ENCODE measurements at regions not wholly inside any gene's neighbourhood (a gene's known extent, or its start where the extent isn't known, plus 50 kb on each side); places are given as distances from the start of the nearest gene placed in this dataset.

DNA sequence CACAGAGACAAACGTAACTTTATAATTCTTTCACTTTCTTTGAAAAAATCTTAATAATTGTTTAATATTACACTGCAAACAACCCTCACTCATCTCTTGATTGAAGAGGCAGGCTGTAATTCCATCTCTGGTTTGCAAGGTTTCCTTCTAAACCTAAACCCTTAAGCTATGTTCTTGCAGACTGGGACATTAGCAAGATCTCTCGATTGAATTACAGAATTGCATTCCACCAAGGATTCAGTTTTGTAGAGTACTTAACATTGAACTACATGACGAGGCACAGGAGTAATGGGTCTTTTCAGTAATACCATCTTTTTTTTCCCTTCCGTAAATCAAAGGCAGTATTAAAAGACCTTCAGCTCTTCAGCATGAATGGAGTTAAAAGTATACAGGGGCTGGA, 111.6 kb upstream of the EEF1E1 start:
- DNase-seq: no peak

DNA sequence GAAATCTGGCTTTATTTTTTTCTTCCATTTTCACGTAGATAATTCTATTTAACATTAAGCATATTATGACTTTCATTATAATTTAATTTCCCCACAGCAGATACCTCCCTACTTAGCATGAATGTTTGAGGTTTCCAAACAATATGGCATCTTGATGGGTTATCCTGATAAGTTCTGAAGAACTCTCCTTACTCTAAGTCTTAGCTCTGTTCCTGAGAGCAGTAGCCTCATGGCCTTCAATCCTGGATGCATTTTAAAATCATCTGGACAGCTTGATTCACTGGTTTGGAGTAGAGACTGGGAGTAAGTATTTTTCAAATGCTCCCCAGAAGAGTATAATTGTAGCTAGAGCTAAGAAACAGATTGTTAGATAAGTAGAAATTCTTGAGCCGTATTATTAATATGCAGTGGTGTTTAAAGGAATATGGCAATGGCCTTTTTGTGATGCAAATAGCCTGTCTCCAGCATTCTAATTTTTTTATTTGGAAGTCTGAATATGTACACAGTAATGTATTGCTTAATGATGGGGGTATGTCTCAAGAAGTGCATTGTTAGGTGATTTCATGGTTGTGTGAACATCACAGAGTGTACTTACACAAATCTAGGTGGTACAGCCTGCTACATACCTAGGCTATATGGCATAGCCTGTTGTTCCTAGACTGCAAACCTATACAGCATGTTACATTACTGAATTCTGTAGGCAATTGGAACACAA, 110.5 kb upstream of the EEF1E1 start:
- DNase-seq: no peak

DNA sequence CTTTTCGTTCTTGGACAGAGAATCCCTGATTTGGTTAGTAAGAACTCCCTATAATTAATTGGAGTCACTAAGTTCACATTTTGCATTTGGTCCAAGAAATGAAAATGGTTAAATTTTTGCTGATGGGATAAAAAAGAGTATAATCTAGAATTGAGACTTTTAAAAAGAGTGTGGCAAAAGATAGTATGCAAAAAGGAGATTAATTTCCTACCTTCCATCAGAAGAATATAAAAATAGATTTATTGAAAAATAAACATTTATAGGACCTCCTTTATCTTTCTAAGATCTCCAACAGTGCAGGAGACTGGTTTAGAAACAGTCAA, 105.5 kb upstream of the EEF1E1 start:
- no peak for DNase-seq

DNA sequence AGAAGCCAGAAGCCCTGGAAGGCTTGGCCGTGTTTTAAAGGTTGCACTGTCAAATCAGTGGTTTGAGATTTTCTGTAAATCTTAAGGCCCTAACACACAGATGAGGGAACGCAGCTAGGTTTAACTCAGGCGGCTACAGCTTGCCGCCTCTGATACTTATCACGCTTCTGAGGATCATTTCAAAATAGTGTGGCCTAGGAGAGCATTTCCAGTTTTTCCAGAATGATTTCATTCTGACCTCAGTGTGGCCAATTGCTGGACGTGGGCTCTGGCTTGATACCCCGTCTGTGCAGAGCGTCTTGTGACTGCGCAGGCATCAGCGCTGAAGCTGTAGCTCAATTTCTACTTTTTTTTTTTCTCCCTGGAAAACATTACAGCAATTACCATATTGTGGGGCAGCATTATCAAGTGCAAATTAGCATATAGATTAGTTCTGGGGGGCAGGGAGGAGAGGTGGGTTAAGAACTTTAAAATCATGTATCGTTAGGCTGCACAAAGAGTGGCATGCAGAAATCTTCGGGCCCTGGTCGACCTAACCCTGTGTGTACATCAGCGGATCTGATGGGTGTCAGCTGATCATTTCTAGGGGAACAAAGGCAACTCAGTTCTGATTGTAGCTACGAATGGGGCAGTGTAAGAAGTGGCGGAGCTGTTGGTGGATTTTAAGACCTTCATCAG, 105.0 kb upstream of the EEF1E1 start:
- no peak for DNase-seq

DNA sequence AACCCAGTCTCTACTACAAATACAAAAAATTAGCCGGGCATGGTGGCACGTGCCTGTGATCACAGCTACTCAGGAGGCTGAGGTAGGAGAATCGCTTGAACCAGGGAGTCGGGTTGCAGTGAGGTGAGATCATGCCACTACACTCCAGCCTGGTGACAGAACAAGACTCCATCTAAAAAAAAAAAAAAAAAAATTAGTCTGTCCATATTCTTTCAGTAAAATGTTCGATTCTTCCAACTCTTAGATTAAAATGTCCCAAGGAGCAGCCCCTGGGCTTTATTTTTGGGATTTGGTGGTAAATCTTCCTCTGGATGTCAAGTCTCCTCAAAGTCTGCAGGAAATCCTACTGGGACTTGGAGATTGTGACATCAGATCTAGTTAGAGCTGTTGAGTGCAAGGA, 101.0 kb upstream of the EEF1E1 start:
- no peak for DNase-seq

DNA sequence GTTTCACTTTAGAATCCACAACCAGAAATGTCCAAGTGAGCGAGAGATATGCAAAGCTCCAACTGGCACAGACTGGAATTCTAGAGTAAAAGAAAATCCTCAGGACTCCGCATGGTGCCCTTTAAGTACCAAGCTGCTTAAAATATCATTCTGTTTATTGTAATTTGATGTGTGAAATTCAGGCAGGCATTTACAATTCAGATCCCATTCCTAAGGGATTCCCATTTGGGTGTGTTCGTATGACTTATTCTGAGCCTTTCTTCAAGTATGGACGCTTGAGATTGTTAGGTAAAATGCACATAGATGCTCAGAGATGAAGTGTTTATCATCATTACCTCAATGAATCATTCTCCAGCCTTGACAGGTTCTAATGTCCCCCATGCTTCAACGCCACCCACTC, 99.3 kb upstream of the EEF1E1 start:
- DNase-seq: no peak

DNA sequence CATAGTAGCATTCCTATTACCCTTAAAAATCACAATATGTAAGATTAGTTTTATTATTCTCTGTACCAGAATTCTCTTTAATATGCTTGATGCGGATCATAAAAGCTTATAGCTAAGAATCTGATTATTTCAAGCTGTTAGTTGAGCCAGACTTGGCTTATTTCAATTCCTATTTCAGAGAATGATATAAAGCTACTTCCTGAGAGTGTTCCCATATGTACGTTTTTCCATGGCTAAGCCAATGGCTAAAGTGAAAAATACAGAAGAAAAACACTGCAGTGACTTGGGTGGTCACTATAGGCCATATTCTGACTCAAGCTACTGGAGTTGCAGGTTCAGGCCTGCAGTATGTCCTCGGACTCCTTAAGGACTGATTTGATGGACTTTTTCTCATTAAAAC, 97.9 kb upstream of the EEF1E1 start:
- no peak for DNase-seq

DNA sequence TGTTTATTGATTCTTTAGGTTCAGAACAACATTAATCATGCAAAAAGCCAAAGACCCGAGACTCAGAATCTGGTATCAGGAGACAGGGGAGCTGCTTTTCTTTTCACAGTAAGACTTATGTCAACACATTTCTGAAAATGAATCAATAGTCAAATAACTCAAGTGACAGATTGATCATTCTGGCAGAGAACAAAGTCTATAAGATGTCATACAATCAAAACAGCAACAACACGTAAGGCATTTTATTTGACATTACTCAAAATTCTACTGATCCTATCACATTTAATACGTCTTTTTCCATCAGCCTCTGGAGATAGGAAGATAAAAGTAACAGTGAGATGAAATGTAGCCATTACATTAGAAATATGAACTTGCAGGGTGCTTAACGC, 93.4 kb upstream of the EEF1E1 start:
- no peak for DNase-seq

DNA sequence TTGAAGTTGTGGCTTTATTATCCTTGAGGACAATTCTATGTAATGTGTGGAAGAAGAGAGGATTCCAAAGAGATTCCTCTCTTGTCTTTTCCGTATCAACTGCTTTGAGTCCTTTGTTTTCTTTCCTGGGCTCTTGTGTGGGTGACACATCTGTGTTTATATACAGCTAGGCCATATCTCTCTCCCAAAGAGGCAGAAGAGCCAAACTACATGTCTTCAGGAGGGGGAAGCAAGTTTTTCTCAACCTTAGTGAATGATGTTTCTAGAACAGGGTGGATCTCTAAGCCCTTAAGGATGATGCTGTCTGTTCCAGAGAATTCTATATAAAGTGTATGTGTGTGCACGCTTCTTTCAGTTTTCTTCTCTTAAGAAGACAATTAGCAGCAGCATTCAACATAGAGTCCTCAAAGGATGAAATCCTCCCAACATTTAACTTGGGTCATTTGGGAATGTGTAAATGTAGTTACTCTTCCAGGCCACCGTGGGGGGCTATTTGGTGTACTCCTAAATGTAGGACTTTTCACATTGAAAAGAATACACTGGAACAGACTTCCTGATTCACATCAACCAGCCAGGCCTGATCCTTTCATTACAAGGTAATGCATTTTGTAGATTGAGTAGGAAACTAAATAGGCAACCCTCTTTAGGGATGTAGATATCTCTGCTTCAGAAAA, 92.8 kb upstream of the EEF1E1 start:
- no peak for DNase-seq

DNA sequence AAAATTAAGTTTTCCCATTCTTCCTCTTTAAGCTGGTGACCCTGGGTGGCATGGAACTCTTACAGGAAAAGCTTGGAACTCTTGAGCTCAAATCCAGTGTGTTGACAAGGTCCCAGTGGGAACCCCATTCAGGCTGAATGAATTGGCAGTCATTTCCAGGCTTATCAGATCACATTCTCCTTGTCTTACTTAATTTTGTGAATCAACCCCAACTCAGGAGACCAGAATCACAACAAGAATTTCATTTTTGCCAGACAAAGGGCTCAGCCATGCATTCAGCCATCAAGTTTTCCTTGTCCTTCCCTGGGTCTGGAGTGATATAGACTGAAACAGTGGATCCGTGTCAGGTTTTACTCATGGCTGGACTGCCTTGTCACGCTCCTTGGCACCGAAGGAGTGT, 92.1 kb upstream of the EEF1E1 start:
- DNase-seq: no peak

DNA sequence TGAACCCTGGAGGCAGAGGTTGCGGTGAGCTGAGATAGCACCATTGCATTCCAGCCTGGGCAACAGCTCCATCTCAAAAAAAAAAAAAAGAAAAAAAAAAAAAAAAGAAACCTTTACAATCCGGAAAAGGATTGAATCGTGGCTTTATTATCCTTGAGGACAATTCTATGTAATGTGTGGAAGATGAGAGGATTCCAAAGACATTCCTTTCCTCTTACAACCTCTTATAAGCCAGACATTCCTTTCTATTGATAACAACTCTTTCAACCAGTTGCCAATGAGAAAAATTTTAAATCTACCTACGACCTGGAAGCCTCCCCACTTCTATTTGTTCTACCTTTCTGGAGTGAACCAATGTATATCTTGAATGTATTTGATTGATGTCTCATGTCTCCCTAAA, 91.2 kb upstream of the EEF1E1 start:
- DNase-seq: peak; percentile 16

DNA sequence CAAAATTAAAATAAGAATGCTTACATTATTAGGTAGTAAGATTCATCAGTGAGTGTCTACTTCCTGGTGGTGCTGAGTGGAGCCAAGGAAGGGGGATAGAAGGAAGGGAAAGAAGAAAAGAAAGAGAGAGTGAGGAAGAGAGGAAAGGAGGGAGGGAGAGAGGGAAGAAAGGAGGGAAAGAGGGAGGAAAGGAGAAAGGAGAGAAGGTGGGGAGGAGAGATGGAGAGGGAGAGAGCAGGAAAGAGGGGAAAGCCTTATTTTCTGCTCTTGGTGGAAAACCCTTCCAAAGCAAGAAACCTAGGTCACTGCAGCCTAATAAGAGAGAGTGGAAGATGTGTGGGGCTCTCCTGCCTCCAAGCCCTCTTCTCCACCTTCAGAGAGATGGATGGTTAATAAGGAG, 90.2 kb upstream of the EEF1E1 start:
- DNase-seq: no peak

DNA sequence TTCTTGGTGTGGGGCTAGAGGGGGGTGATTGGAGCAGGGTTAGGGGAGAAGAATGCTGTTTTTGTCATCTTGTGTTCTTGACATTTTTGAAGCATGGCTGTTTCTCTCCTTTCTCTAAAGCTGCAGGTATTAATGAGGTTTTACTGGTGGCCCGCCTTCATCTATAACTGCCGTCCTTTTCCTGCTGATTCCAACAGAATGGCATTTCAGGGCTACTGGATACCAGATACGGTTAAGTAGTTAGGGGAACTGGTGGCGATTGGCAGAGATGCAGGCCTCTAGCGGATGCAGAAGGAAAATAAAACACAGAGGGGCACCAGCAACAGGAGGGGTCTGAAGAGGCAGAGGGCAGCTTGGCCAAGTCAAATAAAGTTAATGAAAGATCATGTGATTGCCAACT, 89.7 kb upstream of the EEF1E1 start:
- DNase-seq: no peak

DNA sequence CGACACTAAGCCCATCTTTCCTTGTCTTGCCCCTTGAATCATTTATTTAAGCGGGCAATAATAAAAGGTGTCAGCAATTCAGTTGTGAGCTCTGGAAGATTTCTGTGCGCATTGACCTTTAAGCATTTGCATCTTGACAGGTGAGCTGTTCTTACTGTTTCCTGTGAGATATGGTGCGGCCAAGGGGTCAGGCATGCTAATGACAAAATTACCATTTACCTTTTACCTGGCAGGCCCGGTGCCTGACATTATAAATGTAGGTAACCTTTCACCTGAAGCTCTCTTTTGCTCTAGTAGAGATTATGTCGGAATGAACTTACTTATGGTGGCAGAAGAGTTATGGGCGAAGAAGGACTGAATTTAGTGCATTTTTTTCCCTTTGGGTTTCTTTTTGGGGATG, 89.3 kb upstream of the EEF1E1 start:
- DNase-seq: no peak

DNA sequence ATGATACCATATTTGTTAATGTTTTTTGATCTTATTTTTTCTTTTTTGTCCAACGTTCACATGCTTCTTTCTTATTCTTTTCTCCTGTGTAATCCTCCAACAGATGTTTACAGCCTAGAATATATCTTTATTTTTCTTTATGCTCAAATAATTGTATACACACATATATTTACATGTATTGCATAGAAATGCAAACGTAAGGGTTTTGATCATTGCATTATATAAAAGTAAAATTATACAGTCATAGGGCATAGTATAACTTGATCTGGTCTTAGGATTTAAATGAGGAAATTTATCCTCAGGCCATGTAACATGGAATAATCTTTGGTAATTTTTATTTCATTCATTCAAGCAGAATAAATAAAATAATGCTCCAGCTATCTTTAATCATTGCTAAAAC, 84.9 kb upstream of the EEF1E1 start:
- no peak for DNase-seq

DNA sequence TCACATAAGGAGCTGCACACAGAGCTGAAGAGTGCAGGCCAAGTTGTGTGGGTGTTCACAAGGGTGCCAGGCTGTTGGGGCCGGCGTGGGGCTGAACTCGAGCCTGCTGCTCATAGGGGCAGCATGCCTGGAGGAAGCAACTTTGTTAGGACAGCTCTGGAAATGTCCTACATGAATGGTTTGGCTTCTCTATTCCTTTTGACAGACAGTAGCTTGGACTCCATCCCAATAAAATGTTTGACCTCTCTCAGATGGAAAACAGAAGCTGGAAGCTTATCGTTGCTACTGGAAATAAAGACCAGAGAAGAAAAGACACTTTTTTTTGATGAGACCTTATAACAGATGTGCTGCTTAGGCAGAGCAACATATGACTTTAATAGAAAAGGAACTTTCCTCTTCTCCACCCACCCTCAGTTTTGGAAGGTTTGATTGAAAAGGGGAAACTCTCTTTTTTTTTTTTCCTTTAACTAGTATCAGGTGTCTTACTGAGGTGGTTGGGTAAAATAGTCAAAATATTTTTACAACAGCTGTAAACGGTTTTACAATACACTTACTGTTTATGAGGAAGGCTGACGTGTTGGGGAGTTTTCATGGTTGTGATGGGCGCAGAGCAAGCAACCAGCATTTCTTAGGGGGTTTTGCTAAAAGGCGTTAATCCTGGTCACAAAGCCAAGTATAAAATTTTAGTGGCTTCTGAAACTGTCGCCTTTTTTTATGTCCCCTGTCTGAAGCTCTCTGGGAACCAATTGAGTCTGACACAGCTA, 80.7 kb upstream of the EEF1E1 start:
- DNase-seq: no peak

DNA sequence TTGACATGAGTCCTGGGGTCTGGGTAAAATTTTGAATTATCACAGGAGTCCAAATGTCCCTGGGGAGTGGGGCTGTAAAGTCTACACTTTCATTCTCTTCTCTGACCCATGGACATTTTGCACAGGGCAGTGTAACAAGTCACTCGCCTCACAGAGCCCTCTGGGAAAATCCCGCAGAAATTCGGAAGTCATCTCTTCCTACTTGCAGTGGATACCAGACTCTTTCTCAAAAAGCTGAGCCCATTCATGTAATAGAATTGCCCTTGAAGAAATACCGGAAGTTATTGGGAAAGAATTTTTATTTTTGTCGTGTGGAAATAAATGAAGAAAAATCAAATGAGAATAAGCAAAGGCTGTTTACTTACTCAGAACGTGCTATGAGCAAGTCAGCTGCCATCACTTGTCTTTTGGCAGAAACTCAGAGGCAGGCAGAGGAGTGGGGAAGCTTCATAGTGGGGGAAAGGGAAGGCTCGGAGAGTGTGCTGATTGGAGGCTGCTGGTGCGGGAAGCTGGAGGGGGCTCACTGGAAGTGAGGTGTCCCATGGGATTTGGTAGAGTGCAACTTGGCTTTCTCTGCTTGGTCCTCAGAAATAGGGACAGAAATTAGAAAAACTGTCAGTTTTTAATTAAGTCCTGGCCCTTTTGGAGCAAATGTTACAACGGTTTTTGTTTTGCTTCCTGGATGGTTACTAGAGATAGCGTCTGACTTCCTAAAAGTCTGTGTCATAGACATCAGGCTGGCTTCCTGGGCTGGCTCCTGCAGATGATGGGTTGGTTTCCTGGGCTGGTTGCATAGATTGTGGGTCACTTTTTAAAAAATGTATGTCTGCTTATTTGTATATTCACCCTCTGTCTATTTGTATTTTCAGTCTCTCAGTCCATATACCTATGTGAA, 79.8 kb upstream of the EEF1E1 start:
- DNase-seq: peak; percentile 35

DNA sequence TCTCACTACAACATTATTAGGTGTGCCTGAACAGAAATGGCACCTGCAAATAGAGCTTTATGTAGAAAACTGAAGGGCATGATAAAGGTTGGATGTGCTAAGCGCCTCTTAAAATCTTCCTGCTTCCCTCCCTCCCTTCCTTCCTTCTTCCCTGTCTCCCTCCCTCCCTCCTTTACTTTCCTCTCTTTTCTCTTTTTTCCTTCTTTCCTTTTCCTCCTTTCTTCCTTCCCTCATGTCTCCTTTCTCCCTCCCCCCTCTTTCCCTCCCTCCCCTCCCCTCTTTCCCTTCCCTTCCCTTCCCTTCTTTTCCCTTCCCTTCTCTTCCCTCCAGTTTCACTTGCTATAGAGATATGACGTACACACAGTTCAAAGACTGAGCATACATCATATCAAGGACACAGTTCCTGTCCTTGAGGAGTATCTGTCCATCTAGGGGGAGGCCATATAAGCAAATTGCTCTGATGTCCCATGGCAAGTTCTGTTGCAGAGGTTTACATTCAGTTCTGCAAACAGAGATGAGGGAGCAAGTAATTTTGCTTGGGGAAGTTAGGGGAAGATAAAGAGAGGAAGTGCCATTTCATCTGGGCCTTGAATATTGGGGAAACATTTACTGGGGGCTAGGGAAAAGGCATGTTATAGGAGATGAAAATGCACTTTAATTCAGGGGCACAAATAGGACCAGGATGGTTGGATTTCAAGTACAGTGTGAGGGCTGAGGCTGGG, 79.0 kb upstream of the EEF1E1 start:
- DNase-seq: no peak

DNA sequence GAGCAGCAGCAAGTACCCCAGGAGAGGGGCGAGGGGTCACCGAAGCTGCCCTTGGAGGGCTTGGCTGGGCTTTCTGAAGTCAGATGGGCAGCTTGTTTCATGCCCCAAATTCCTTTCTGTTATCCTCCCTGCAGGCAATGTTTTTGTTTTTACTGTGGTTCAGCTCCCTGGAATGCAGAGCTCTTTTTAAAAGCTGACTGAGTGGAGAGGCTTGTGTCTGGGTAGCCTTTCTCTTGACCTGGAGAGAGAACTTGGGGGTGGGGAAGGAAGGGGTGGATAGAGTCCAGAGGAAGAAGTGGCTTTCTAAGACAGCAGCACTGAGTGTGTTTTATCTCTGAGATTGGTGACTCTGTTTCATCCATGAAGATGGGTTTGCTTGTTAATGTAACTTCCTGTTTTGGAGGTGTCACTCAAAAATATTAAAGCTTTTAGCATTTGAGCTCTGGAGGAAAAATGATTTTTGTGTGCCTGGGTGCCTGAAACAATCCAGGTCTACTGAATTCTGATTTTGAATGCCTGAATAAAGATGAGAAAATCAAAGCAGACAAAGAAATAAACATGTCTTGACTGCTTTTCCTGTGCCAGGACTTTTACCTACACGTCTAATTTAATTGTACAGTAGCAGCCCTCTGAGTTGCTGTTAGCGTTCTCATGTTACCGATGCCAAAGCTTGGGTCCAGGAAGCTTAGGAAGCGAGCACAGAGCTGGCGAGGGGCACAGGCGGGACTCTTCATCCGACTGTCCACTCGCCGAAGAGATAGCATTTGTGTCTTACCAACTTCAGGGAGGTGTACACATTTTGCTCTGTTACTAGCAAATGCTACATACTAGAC, 78.2 kb upstream of the EEF1E1 start:
- peak; percentile 77 for DNase-seq

DNA sequence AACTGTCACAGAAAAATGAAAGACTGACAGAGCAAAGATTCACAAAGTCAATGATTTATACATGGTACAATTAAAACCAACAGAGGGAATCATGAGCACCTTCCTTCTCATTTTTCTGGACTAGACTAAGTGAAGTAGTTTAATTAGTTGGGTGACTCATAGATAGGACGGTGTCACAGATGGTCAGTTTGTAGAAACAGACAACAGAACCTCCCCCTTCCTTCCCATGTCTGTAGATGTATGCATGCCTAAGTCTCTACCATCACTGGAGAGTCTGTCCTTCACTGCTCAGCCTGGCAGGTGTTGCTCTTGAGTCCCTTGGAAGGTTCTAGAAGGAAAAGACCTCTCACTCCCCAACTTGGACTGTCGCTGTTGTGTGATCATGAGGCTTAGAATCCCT, 75.4 kb upstream of the EEF1E1 start:
- DNase-seq: no peak
